RWPE2 (cell line): ENCODE measurements at regions not wholly inside any gene's neighbourhood (a gene's known extent, or its start where the extent isn't known, plus 50 kb on each side); places are given as distances from the start of the nearest gene placed in this dataset.
A peak's percentile ranks its signal among the peaks of the same experiment; 100 is the strongest.

ENCODE experiments used
- ATAC-seq: fragments of 200-7000 bp; cut with Tn5 transposase; 3 replicates; pipeline ENCODE4 v1.9.1; 2021; ENCODE audit warnings: low read depth
- DNase-seq: peaks from one replicate; pipeline ENCODE4 v3.0.0-alpha.2; 2020; ENCODE audit warnings: low spot score
- H3K27ac ChIP-seq: fragments of 450-650 bp; 2 replicates; pipeline ENCODE4 v1.5.1; 2017; ENCODE audit warnings: mild to moderate bottlenecking; ENCODE audit not compliant: poor library complexity, severe bottlenecking
- H3K27me3 ChIP-seq: fragments of 250-450 bp; sonication (Bioruptor Pico); 2 replicates; pipeline ENCODE4 v1.5.1; 2021; ENCODE audit warnings: mild to moderate bottlenecking, moderate library complexity; ENCODE audit not compliant: insufficient read depth, poor library complexity, severe bottlenecking
- H3K36me3 ChIP-seq: fragments of 250-450 bp; sonication (Bioruptor Pico); 2 replicates; pipeline ENCODE4 v1.5.1; 2020; ENCODE audit warnings: low read depth, mild to moderate bottlenecking, moderate library complexity
- H3K4me1 ChIP-seq: fragments of 250-450 bp; sonication (Bioruptor Pico); 2 replicates; pipeline ENCODE4 v1.5.1; 2021; ENCODE audit warnings: mild to moderate bottlenecking, moderate library complexity; ENCODE audit not compliant: insufficient read depth, poor library complexity, severe bottlenecking
- H3K4me3 ChIP-seq: fragments of 250-450 bp; sonication (Bioruptor Pico); 2 replicates; pipeline ENCODE4 v1.5.1; 2021; ENCODE audit warnings: mild to moderate bottlenecking, moderate library complexity; ENCODE audit not compliant: severe bottlenecking
- H3K9me3 ChIP-seq: fragments of 250-450 bp; sonication (Bioruptor Pico); 2 replicates; pipeline ENCODE4 v1.5.1; 2021; ENCODE audit warnings: mild to moderate bottlenecking, moderate library complexity; ENCODE audit not compliant: severe bottlenecking
- CTCF ChIP-seq: fragments of 450-650 bp; IDR thresholded peaks from one replicate; pipeline ENCODE4 v1.5.1; 2017; ENCODE audit warnings: mild to moderate bottlenecking, moderate library complexity; ENCODE audit not compliant: poor library complexity, severe bottlenecking

- ATAC-seq (peak; percentile 70; the same call in 2 of the 3 replicates), DNase-seq (no peak)
- Histone ChIP-seq H3K9me3 (no peaks in the 10 kb centered on the region), H3K27ac (peak overlapping the region; percentile 24), H3K36me3 (no peaks in the 10 kb centered on the region), H3K27me3 (no peaks in the 10 kb centered on the region), H3K4me3 (no peak overlapping the region), H3K4me1 (peaks cover 18% of the 10 kb centered on the region)
- no peak for TF ChIP-seq CTCF
These were observed 1053.4 kb upstream of the ADGRL4 start for GRCh38 chr1:80059940-80060339.

GRCh38 chr1:80056179-80056578, 1049.6 kb upstream of the ADGRL4 start:
- TF ChIP-seq CTCF, result no peak
- no peaks in the 10 kb centered on the region for H3K36me3 ChIP-seq
- H3K27me3 ChIP-seq, result no peaks in the 10 kb centered on the region
- H3K4me3 ChIP-seq, result no peak overlapping the region
- no peaks in the 10 kb centered on the region for H3K9me3 ChIP-seq
- DNase-seq, result no peak
- H3K4me1 ChIP-seq, result peaks cover 25% of the 10 kb centered on the region
- no peak overlapping the region for H3K27ac ChIP-seq
- no peak for ATAC-seq

- DNase-seq (peak; percentile 91), ATAC-seq (peak; percentile 96)
- Histone ChIP-seq H3K4me3 (no peak overlapping the region), H3K36me3 (no peaks in the 10 kb centered on the region), H3K9me3 (no peaks in the 10 kb centered on the region), H3K4me1 (peaks cover 25% of the 10 kb centered on the region), H3K27me3 (no peaks in the 10 kb centered on the region), H3K27ac (peak overlapping the region; percentile 50)
- no peak for TF ChIP-seq CTCF
These were observed 1047.6 kb upstream of the ADGRL4 start for GRCh38 chr1:80054129-80054528.

GRCh38 chr1:80053613-80054012, 1047.1 kb upstream of the ADGRL4 start:
- no peak for ATAC-seq
- H3K9me3 ChIP-seq, result no peaks in the 10 kb centered on the region
- no peak for DNase-seq
- no peaks in the 10 kb centered on the region for H3K36me3 ChIP-seq
- no peak overlapping the region for H3K4me3 ChIP-seq
- TF ChIP-seq CTCF, result no peak
- peak overlapping the region; percentile 50 for H3K27ac ChIP-seq
- H3K4me1 ChIP-seq, result peaks cover 25% of the 10 kb centered on the region
- no peaks in the 10 kb centered on the region for H3K27me3 ChIP-seq

GRCh38 chr1:80050523-80050922, 1044.0 kb upstream of the ADGRL4 start:
- ATAC-seq (no peak), DNase-seq (no peak)
- Histone ChIP-seq H3K4me1 (peaks cover 13% of the 10 kb centered on the region), H3K4me3 (no peak overlapping the region), H3K27ac (no peak overlapping the region), H3K27me3 (no peaks in the 10 kb centered on the region), H3K9me3 (no peaks in the 10 kb centered on the region), H3K36me3 (no peaks in the 10 kb centered on the region)
- TF ChIP-seq CTCF, result no peak
